Glutamatergic neuron (in vitro differentiated cells): ENCODE measurements at regions not wholly inside any gene's neighbourhood (a gene's known extent, or its start where the extent isn't known, plus 50 kb on each side); places are given as distances from the start of the nearest gene placed in this dataset.

Experiments used
- DNase-seq: peaks from one replicate; pipeline ENCODE4 v3.0.0; 2022
- H3K27ac Mint-ChIP-seq: one replicate; pipeline ENCODE4 v1.8.0; 2020; ENCODE audit warnings: mild to moderate bottlenecking, mixed read lengths, inconsistent platforms; ENCODE audit not compliant: unreplicated experiment
- H3K27me3 Mint-ChIP-seq: one replicate; pipeline ENCODE4 v1.8.0; 2020; ENCODE audit warnings: mild to moderate bottlenecking, moderate library complexity, mixed read lengths, inconsistent platforms; ENCODE audit not compliant: unreplicated experiment
- H3K36me3 Mint-ChIP-seq: one replicate; pipeline ENCODE4 v1.8.0; 2020; ENCODE audit warnings: mild to moderate bottlenecking, mixed read lengths, inconsistent platforms; ENCODE audit not compliant: unreplicated experiment
- H3K4me1 Mint-ChIP-seq: one replicate; pipeline ENCODE4 v1.8.0; 2020; ENCODE audit warnings: mild to moderate bottlenecking, low read depth, mixed read lengths, inconsistent platforms; ENCODE audit not compliant: unreplicated experiment
- H3K4me3 Mint-ChIP-seq: one replicate; pipeline ENCODE4 v1.8.0; 2020; ENCODE audit warnings: mild to moderate bottlenecking, mixed read lengths, inconsistent platforms; ENCODE audit not compliant: unreplicated experiment
- H3K9me3 Mint-ChIP-seq: one replicate; pipeline ENCODE4 v1.8.0; 2020; ENCODE audit warnings: mild to moderate bottlenecking, moderate library complexity, mixed read lengths, inconsistent platforms; ENCODE audit not compliant: unreplicated experiment
- CTCF ChIP-seq: fragments of 200-600 bp; sonication (generic); IDR thresholded peaks from one replicate; pipeline ENCODE4 v1.5.0; 2021; ENCODE audit not compliant: partially characterized antibody, unreplicated experiment

GRCh38 chr6:15962449-15962764 is 166.5 kb upstream of the MYLIP start:
- TF ChIP-seq CTCF: no peak
- Mint-ChIP-seq H3K4me3 (no peak overlapping the region), H3K27ac (no peak overlapping the region), H3K4me1 (peaks cover 2% of the 10 kb centered on the region), H3K9me3 (no peaks in the 10 kb centered on the region), H3K27me3 (no peaks in the 10 kb centered on the region), H3K36me3 (no peaks in the 10 kb centered on the region)
- no peak for DNase-seq

- Mint-ChIP-seq H3K27me3 (no peaks in the 10 kb centered on the region), H3K27ac (peak overlapping the region; percentile 4)
Measured at GRCh38 chr6:15961635-15962448, 167.0 kb upstream of the MYLIP start.

GRCh38 chr6:15960740-15961634 is 167.9 kb upstream of the MYLIP start:
- no peaks in the 10 kb centered on the region for H3K36me3 Mint-ChIP-seq
- no peak overlapping the region for H3K4me3 Mint-ChIP-seq
- no peak for DNase-seq
- no peak for TF ChIP-seq CTCF
- no peaks in the 10 kb centered on the region for H3K27me3 Mint-ChIP-seq
- H3K4me1 Mint-ChIP-seq: peaks cover 2% of the 10 kb centered on the region
- H3K9me3 Mint-ChIP-seq: no peaks in the 10 kb centered on the region
- H3K27ac Mint-ChIP-seq: no peak overlapping the region

More at GRCh38 chr6:15961635-15962448, 167.0 kb upstream of the MYLIP start:
- Mint-ChIP-seq H3K4me1 (peaks cover 2% of the 10 kb centered on the region), H3K9me3 (no peaks in the 10 kb centered on the region), H3K4me3 (no peak overlapping the region), H3K36me3 (no peaks in the 10 kb centered on the region)
- TF ChIP-seq CTCF: no peak
- no peak for DNase-seq

- DNase-seq: no peak
- TF ChIP-seq CTCF: no peak
- no peak overlapping the region for H3K27ac Mint-ChIP-seq
- H3K9me3 Mint-ChIP-seq: no peaks in the 10 kb centered on the region
- peaks cover 11% of the 10 kb centered on the region for H3K4me1 Mint-ChIP-seq
- H3K27me3 Mint-ChIP-seq: no peaks in the 10 kb centered on the region
- no peaks in the 10 kb centered on the region for H3K36me3 Mint-ChIP-seq
- H3K4me3 Mint-ChIP-seq: no peak overlapping the region
Measured at GRCh38 chr6:15957655-15958169, 171.2 kb upstream of the MYLIP start.
